ENCODE measurements at regions not wholly inside any gene's neighbourhood (a gene's known extent, or its start where the extent isn't known, plus 50 kb on each side); places are given as distances from the start of the nearest gene placed in this dataset.

- H3K4me3 ChIP-seq = no peak overlapping the region
- no peak for TF ChIP-seq CTCF (IDR thresholded peaks at IDR 0.05)
- no peak for TF ChIP-seq POLR2AphosphoS5 (IDR thresholded peaks at IDR 0.05)
- no peak for TF ChIP-seq EP300 (IDR thresholded peaks at IDR 0.05)
- TF ChIP-seq POLR2A (IDR thresholded peaks at IDR 0.05) = no peak
- no peaks in the 10 kb centered on the region for H3K27me3 ChIP-seq
- WGBS, 2 donors = 67 to 78% methylated on average over 4 of the region's 4 CpGs
- H3K36me3 ChIP-seq = no peaks in the 10 kb centered on the region
- H3K27ac ChIP-seq = no peak overlapping the region
- no peaks in the 10 kb centered on the region for H3K9me3 ChIP-seq
- H3K4me1 ChIP-seq = peaks cover 0 to 5% (median 2%) of the 10 kb centered on the region in 4 donors
- DNase-seq = no peak
- no peak for ATAC-seq (ENCODE audit: low FRiP score in 2 of 2)
Measured at GRCh38 chr1:94309216-94309615, 71.8 kb upstream of the ARHGAP29 start.

DNA sequence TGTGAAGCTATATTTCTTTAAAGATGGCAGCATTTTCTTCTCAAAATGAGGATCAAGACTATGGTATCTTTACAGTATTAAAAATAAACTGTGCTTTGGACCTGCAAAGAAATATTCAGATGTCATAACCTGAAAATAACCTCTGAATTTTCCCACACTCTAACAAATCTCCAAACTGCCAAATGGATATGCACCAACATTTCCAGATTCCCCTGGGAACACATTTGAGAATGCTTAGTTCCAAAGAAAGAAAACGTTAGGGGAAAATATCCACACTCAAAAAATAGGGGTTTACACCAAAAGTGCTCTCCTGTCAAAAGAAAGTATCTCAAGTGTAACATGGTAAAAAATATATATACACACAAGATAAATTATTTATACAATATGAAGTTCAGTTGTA lies 69.1 kb upstream of the ARHGAP29 start:
- Histone ChIP-seq H3K4me3 (no peak overlapping the region), H3K27me3 (no peaks in the 10 kb centered on the region), H3K4me1 (peaks cover 12 to 25% (median 18%) of the 10 kb centered on the region in 4 donors), H3K9me3 (no peaks in the 10 kb centered on the region), H3K36me3 (no peaks in the 10 kb centered on the region), H3K27ac (no peak overlapping the region)
- TF ChIP-seq EP300 (IDR thresholded peaks at IDR 0.05) (no peak), POLR2A (IDR thresholded peaks at IDR 0.05) (no peak), POLR2AphosphoS5 (IDR thresholded peaks at IDR 0.05) (no peak), CTCF (IDR thresholded peaks at IDR 0.05) (no peak)
- WGBS, 2 donors = 65 to 72% methylated on average over 1 of the region's 1 CpG
- DNase-seq = no peak
- no peak for ATAC-seq (ENCODE audit: low FRiP score in 2 of 2)

GRCh38 chr1:94305704-94306103 lies 68.3 kb upstream of the ARHGAP29 start:
- Histone ChIP-seq H3K4me1 (peaks cover 14 to 31% (median 26%) of the 10 kb centered on the region in 4 donors), H3K27ac (no peak overlapping the region), H3K36me3 (no peaks in the 10 kb centered on the region), H3K27me3 (no peaks in the 10 kb centered on the region), H3K4me3 (no peak overlapping the region), H3K9me3 (no peaks in the 10 kb centered on the region)
- ATAC-seq (ENCODE audit: low FRiP score in 2 of 2) (no peak), DNase-seq (no peak)
- WGBS, 2 donors = 83 to 93% methylated on average over 1 of the region's 1 CpG
- TF ChIP-seq EP300 (IDR thresholded peaks at IDR 0.05) (no peak), POLR2A (IDR thresholded peaks at IDR 0.05) (no peak), CTCF (IDR thresholded peaks at IDR 0.05) (no peak), POLR2AphosphoS5 (IDR thresholded peaks at IDR 0.05) (no peak)

GRCh38 chr1:94304553-94304952 lies 67.2 kb upstream of the ARHGAP29 start:
- no peak overlapping the region for H3K4me3 ChIP-seq
- ATAC-seq (ENCODE audit: low FRiP score in 2 of 2) (no peak), DNase-seq (no peak)
- WGBS, 2 donors = 87 to 89% methylated on average over 1 of the region's 1 CpG
- H3K27ac ChIP-seq = no peak overlapping the region
- TF ChIP-seq CTCF (IDR thresholded peaks at IDR 0.05) (no peak), EP300 (IDR thresholded peaks at IDR 0.05) (no peak), POLR2AphosphoS5 (IDR thresholded peaks at IDR 0.05) (no peak), POLR2A (IDR thresholded peaks at IDR 0.05) (no peak)
- no peaks in the 10 kb centered on the region for H3K36me3 ChIP-seq
- no peaks in the 10 kb centered on the region for H3K9me3 ChIP-seq
- peaks cover 26 to 43% (median 38%) of the 10 kb centered on the region in 4 donors for H3K4me1 ChIP-seq
- H3K27me3 ChIP-seq = no peaks in the 10 kb centered on the region

GRCh38 chr1:94303005-94303404 lies 65.6 kb upstream of the ARHGAP29 start:
- DNase-seq = no peak

More at GRCh38 chr1:94303005-94303404, 65.6 kb upstream of the ARHGAP29 start:
- Histone ChIP-seq H3K36me3 (no peaks in the 10 kb centered on the region), H3K4me1 (peaks cover 40 to 56% (median 51%) of the 10 kb centered on the region in 4 donors), H3K27me3 (no peaks in the 10 kb centered on the region), H3K27ac (peak overlapping the region; percentile 54 to 77 (median 66)), H3K4me3 (no peak overlapping the region), H3K9me3 (no peaks in the 10 kb centered on the region)
- TF ChIP-seq POLR2A (IDR thresholded peaks at IDR 0.05) = no peak
- no peak for TF ChIP-seq POLR2AphosphoS5 (IDR thresholded peaks at IDR 0.05)
- no peak for TF ChIP-seq CTCF (IDR thresholded peaks at IDR 0.05)
- no peak for TF ChIP-seq EP300 (IDR thresholded peaks at IDR 0.05)
- WGBS, 2 donors = 19 to 63% methylated on average over 1 of the region's 1 CpG
- peak in 1 of 2 donors; percentile 42 for ATAC-seq (ENCODE audit: low FRiP score in 2 of 2)

All from upper lobe of left lung (tissue), 6 donors.